HL-60 (cell line): ENCODE measurements at regions not wholly inside any gene's neighbourhood (a gene's known extent, or its start where the extent isn't known, plus 50 kb on each side); places are given as distances from the start of the nearest gene placed in this dataset.

Experiments used
- DNase-seq, 2 experiments: peaks; one replicate each; pipeline ENCODE4 v3.0.0-alpha.2; 2010 to 2020; ENCODE audit warnings: low read depth in 1 of 2, low spot score in 1 of 2
- H3K27ac ChIP-seq: fragments of 250-450 bp; sonication (Bioruptor Pico); replicated peaks from 2 replicates; pipeline ENCODE4 v1.5.1; 2020; ENCODE audit warnings: mild to moderate bottlenecking, moderate library complexity
- H3K27me3 ChIP-seq: fragments of 250-450 bp; sonication (Bioruptor Pico); 2 replicates; pipeline ENCODE4 v1.5.1; 2021; ENCODE audit warnings: mild to moderate bottlenecking, moderate library complexity; ENCODE audit not compliant: insufficient read depth, poor library complexity, severe bottlenecking
- H3K4me3 ChIP-seq: replicated peaks from 2 replicates; pipeline ENCODE4 v1.5.1; 2011; ENCODE audit warnings: mild to moderate bottlenecking, control low read depth, low read length; ENCODE audit not compliant: insufficient read depth
- CTCF ChIP-seq: IDR thresholded peaks from one replicate; pipeline ENCODE4 v1.5.1; 2011; ENCODE audit warnings: low read length, control low read depth, inconsistent platforms; ENCODE audit not compliant: insufficient read depth
- GABPA ChIP-seq: IDR thresholded peaks from 2 replicates; pipeline ENCODE4 v1.6.1; 2012; ENCODE audit warnings: low read depth
- POLR2AphosphoS5 ChIP-seq: IDR thresholded peaks from 2 replicates; pipeline ENCODE4 v1.6.1; 2012; ENCODE audit warnings: low read depth
- REST ChIP-seq: IDR thresholded peaks from 2 replicates; pipeline ENCODE4 v1.6.1; 2012; ENCODE audit warnings: low read depth; ENCODE audit not compliant: insufficient replicate concordance
- SPI1 ChIP-seq: IDR thresholded peaks from 2 replicates; pipeline ENCODE4 v1.6.1; 2012; ENCODE audit warnings: low read depth, mild to moderate bottlenecking, borderline replicate concordance

GRCh38 chr7:32143301-32143700, 73.1 kb upstream of the PDE1C start:
- no peak for TF ChIP-seq REST
- Histone ChIP-seq H3K4me3 (no peak overlapping the region), H3K27ac (no peak overlapping the region), H3K27me3 (peaks cover 3% of the 10 kb centered on the region)
- DNase-seq, result no peak

GRCh38 chr7:32142649-32143048, 72.4 kb upstream of the PDE1C start:
- Histone ChIP-seq H3K4me3 (no peak overlapping the region), H3K27me3 (peaks cover 3% of the 10 kb centered on the region), H3K27ac (no peak overlapping the region)
- TF ChIP-seq REST, result no peak
- no peak for TF ChIP-seq CTCF
- TF ChIP-seq SPI1, result no peak
- no peak for TF ChIP-seq POLR2AphosphoS5
- no peak for TF ChIP-seq GABPA
- no peak for DNase-seq

GRCh38 chr7:32140210-32140939, 70.2 kb upstream of the PDE1C start:
- TF ChIP-seq POLR2AphosphoS5, result no peak
- TF ChIP-seq GABPA, result no peak
- TF ChIP-seq CTCF, result no peak
- no peak for TF ChIP-seq REST
- TF ChIP-seq SPI1, result no peak
- H3K4me3 ChIP-seq, result no peak overlapping the region
- no peak overlapping the region for H3K27ac ChIP-seq
- no peaks in the 10 kb centered on the region for H3K27me3 ChIP-seq
- DNase-seq, result no peak
